GM18499 (cell line): ENCODE measurements at regions not wholly inside any gene's neighbourhood (a gene's known extent, or its start where the extent isn't known, plus 50 kb on each side); places are given as distances from the start of the nearest gene placed in this dataset.

ENCODE experiments used
- ATAC-seq: cut with Tn5 transposase; IDR thresholded peaks from one replicate; pipeline ENCODE4 v1.9.1; 2021; ENCODE audit warnings: moderate number of reproducible peaks; ENCODE audit not compliant: insufficient read depth, unreplicated experiment

- no peak for ATAC-seq
Measured at GRCh38 chr4:89665662-89666061, 171.3 kb downstream of the SNCA start.

- no peak for ATAC-seq
Measured at GRCh38 chr4:89664521-89664920, 172.4 kb downstream of the SNCA start.

GRCh38 chr4:89661173-89661899 lies 175.6 kb downstream of the SNCA start:
- no peak for ATAC-seq

GRCh38 chr4:89660444-89661172 lies 176.4 kb downstream of the SNCA start:
- no peak for ATAC-seq

- peak; percentile 66 for ATAC-seq
Measured at GRCh38 chr4:89658701-89659024, 178.3 kb downstream of the SNCA start.

GRCh38 chr4:89657931-89658700 lies 178.8 kb downstream of the SNCA start:
- ATAC-seq: peak; percentile 33

- no peak for ATAC-seq
Measured at GRCh38 chr4:89653012-89653411, 183.9 kb downstream of the SNCA start.

- ATAC-seq: no peak
Measured at GRCh38 chr4:89645482-89645881, 191.5 kb downstream of the SNCA start.

- no peak for ATAC-seq
Measured at GRCh38 chr4:89641367-89641687, 195.6 kb downstream of the SNCA start.

GRCh38 chr4:89640620-89641366 lies 196.2 kb downstream of the SNCA start:
- ATAC-seq: no peak

- no peak for ATAC-seq
Measured at GRCh38 chr4:89639395-89639794, 197.6 kb downstream of the SNCA start.

- ATAC-seq: no peak
Measured at GRCh38 chr4:89625599-89626293, 211.2 kb downstream of the SNCA start.

- ATAC-seq: no peak
Measured at GRCh38 chr4:89619206-89619962, 217.6 kb downstream of the SNCA start.

- no peak for ATAC-seq
Measured at GRCh38 chr4:89618151-89618550, 218.8 kb downstream of the SNCA start.

- ATAC-seq: no peak
Measured at GRCh38 chr4:89617317-89617716, 219.6 kb downstream of the SNCA start.

- no peak for ATAC-seq
Measured at GRCh38 chr4:89616382-89616781, 220.6 kb downstream of the SNCA start.

GRCh38 chr4:89615051-89615450 lies 221.9 kb downstream of the SNCA start:
- no peak for ATAC-seq

- no peak for ATAC-seq
Measured at GRCh38 chr4:89614155-89614554, 222.8 kb downstream of the SNCA start.

GRCh38 chr4:89610236-89610635 lies 226.7 kb downstream of the SNCA start:
- ATAC-seq: no peak
